BLaER1 treated with 17β-estradiol and CSF1 and Interleukin-3, amounts not matched to agents 10 nM and 100 nM (cell line): ENCODE measurements at regions not wholly inside any gene's neighbourhood (a gene's known extent, or its start where the extent isn't known, plus 50 kb on each side); places are given as distances from the start of the nearest gene placed in this dataset.

Experiments used
- H3K27ac ChIP-seq, 11 experiments: shearing (Covaris generic); formaldehyde crosslinking; 2 replicates each; pipeline ENCODE4 v1.8.1; 2022
- H3K27me3 ChIP-seq, 11 experiments: shearing (Covaris generic); formaldehyde crosslinking; 2 replicates each; pipeline ENCODE4 v1.8.1; 2022
- H3K36me3 ChIP-seq, 11 experiments: shearing (Covaris generic); formaldehyde crosslinking; 2 replicates each; pipeline ENCODE4 v1.8.1; 2022
- H3K4me1 ChIP-seq, 10 experiments: shearing (Covaris generic); formaldehyde crosslinking; 2 replicates each; pipeline ENCODE4 v1.8.1; 2022
- H3K4me2 ChIP-seq, 11 experiments: shearing (Covaris generic); formaldehyde crosslinking; 2 replicates each; pipeline ENCODE4 v1.8.1; 2022
- H3K4me3 ChIP-seq, 10 experiments: shearing (Covaris generic); formaldehyde crosslinking; 2 replicates each; pipeline ENCODE4 v1.8.1; 2022
- H3K9ac ChIP-seq, 11 experiments: shearing (Covaris generic); formaldehyde crosslinking; 2 replicates each; pipeline ENCODE4 v1.8.1; 2022
- H3K9me3 ChIP-seq, 11 experiments: shearing (Covaris generic); formaldehyde crosslinking; replicated peaks in 1 of 11; 2 replicates each; pipeline ENCODE4 v1.8.1; 2022
- H4K20me1 ChIP-seq, 11 experiments: shearing (Covaris generic); formaldehyde crosslinking; 2 replicates each; pipeline ENCODE4 v1.8.1; 2022
- Cebpa-rat ChIP-seq, 11 experiments: shearing (Covaris generic); IDR thresholded peaks; 2 replicates each; pipeline ENCODE4 v1.8.1; 2022

- Histone ChIP-seq H3K4me1 (no peaks in the 10 kb centered on the region), H3K27ac (no peak overlapping the region), H3K9me3 (peaks cover 0 to 8% (median 0%) of the 10 kb centered on the region in 11 experiments; a peak in 2 of 22 replicates), H3K27me3 (no peaks in the 10 kb centered on the region), H3K4me2 (no peak overlapping the region), H3K4me3 (no peak overlapping the region), H3K9ac (no peak overlapping the region), H3K36me3 (no peaks in the 10 kb centered on the region), H4K20me1 (no peaks in the 10 kb centered on the region)
- no peak for TF ChIP-seq Cebpa-rat (IDR thresholded peaks at IDR 0.05)
Observed at GRCh38 chr3:34567266-34567665, 768.8 kb downstream of the PDCD6IP start.

DNA sequence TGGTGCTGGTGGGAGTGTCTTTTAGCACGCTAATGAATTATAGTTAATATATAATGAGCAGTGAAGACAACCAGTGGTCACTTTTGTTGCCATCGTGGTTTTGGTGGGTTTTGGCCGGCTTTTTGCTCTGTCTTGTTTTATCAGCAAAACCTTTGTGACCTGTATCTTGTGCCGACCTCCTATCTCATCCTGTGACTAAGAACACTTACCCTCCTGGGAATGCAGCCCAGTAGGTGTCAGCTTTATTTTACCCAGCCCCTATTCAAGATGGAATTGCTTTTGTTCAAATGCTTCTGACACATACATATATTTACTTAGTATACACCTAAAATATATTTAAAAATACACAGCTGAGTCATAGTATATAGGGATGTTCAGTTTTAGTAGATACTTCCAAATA is 770.3 kb downstream of the PDCD6IP start:
- Histone ChIP-seq H3K27ac (no peak overlapping the region), H3K4me1 (no peaks in the 10 kb centered on the region), H3K4me2 (no peak overlapping the region), H3K4me3 (no peak overlapping the region), H3K9me3 (peaks cover 0 to 8% (median 0%) of the 10 kb centered on the region in 11 experiments; a peak in 1 of 22 replicates), H3K27me3 (no peaks in the 10 kb centered on the region), H4K20me1 (no peaks in the 10 kb centered on the region), H3K9ac (no peak overlapping the region), H3K36me3 (no peaks in the 10 kb centered on the region)
- no peak for TF ChIP-seq Cebpa-rat (IDR thresholded peaks at IDR 0.05)

GRCh38 chr3:34569437-34569836 is 771.0 kb downstream of the PDCD6IP start:
- no peak for TF ChIP-seq Cebpa-rat (IDR thresholded peaks at IDR 0.05)
- Histone ChIP-seq H3K4me2 (no peak overlapping the region), H3K27ac (no peak overlapping the region), H3K4me3 (no peak overlapping the region), H3K9me3 (peaks cover 0 to 8% (median 0%) of the 10 kb centered on the region in 11 experiments; a peak in 1 of 22 replicates), H3K27me3 (no peaks in the 10 kb centered on the region), H4K20me1 (no peaks in the 10 kb centered on the region), H3K4me1 (no peaks in the 10 kb centered on the region), H3K36me3 (no peaks in the 10 kb centered on the region), H3K9ac (no peak overlapping the region)

DNA sequence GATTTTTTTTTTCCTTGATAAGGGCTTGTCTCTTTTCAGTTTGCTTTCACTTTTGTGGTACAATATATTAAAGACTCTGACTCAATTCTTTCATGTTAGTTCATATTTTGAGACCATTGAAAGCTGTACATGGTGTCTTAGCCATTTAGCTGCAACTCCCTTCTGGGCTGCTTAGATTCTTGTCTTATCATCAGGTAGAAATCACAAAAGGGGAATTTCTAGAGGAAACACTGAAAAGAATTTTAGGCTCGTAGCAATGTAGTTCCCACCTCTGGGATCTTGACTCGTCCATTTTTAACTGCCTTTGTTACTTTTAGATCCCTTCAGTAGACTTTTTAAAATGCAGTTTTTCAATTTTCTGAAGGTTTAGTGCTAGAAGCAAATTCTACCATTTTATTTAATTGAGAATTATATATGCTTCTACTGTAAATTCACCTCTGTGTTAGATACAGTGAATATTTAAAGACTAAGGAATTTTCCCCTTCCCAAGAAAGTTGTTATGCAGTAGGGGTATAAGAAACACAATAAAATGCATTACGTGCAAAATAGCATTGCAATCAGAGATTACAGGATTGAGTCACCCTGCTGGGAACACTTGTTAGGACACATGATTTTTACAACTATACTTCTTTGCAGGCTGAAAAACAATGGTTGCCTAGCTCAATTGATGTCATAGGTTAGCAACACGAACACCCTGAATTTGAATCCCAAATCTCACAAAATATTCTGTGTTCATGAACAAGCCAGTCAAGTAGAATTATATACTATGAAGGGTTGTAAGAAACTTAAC is 772.7 kb downstream of the PDCD6IP start:
- Histone ChIP-seq H3K4me3 (no peak overlapping the region), H3K9me3 (0 out of 22 replicates have a peak, but pooled peaks cover 0 to under 1% (median 0%) of the 10 kb centered on the region in 11 experiments), H3K4me1 (no peaks in the 10 kb centered on the region), H3K36me3 (no peaks in the 10 kb centered on the region), H4K20me1 (no peaks in the 10 kb centered on the region), H3K4me2 (no peak overlapping the region), H3K27me3 (no peaks in the 10 kb centered on the region), H3K9ac (no peak overlapping the region), H3K27ac (no peak overlapping the region)
- no peak for TF ChIP-seq Cebpa-rat (IDR thresholded peaks at IDR 0.05)

GRCh38 chr3:34571714-34572113 is 773.3 kb downstream of the PDCD6IP start:
- Histone ChIP-seq H3K4me1 (no peaks in the 10 kb centered on the region), H3K27me3 (no peaks in the 10 kb centered on the region), H3K9ac (no peak overlapping the region)

GRCh38 chr3:34575776-34576175 is 777.3 kb downstream of the PDCD6IP start:
- Histone ChIP-seq H3K27ac (no peak overlapping the region), H3K9ac (no peak overlapping the region), H3K4me3 (no peak overlapping the region), H3K4me1 (no peaks in the 10 kb centered on the region), H3K36me3 (no peaks in the 10 kb centered on the region), H4K20me1 (no peaks in the 10 kb centered on the region), H3K27me3 (no peaks in the 10 kb centered on the region), H3K9me3 (no peaks in the 10 kb centered on the region), H3K4me2 (no peak overlapping the region)
- TF ChIP-seq Cebpa-rat (IDR thresholded peaks at IDR 0.05), result no peak

More at GRCh38 chr3:34571714-34572113, 773.3 kb downstream of the PDCD6IP start:
- TF ChIP-seq Cebpa-rat (IDR thresholded peaks at IDR 0.05), result peak in 2 of 11 experiments; percentile 78 to 83; a peak in 5 of 22 replicates
- Histone ChIP-seq H3K4me2 (no peak overlapping the region), H3K4me3 (no peak overlapping the region), H3K9me3 (no peaks in the 10 kb centered on the region), H4K20me1 (no peaks in the 10 kb centered on the region), H3K36me3 (no peaks in the 10 kb centered on the region), H3K27ac (no peak overlapping the region)

DNA sequence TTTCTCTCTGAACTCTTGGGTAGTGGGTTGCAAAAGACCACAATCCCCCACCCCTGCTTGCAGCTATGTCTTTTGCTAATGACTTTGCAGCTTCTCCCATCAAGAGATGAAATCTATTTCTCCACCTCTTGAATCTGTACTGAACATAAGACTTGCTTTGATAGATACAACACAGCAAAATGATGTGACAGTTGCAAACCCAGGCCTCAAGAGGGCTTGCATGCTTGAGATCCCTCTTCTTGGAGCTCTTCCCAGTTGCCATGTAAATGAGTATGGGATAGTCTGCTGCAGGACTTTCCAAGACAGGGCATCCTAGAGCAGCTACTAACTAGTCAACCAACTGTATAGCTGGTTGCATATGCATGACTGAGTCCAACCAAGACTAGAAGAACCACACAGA is 783.6 kb downstream of the PDCD6IP start:
- Histone ChIP-seq H3K4me3 (no peak overlapping the region), H3K9ac (no peak overlapping the region), H4K20me1 (no peaks in the 10 kb centered on the region), H3K36me3 (no peaks in the 10 kb centered on the region), H3K27ac (no peak overlapping the region), H3K4me2 (no peak overlapping the region), H3K27me3 (no peaks in the 10 kb centered on the region), H3K9me3 (peaks cover 0 to 7% (median under 1%) of the 10 kb centered on the region in 11 experiments; a peak in 2 of 22 replicates), H3K4me1 (no peaks in the 10 kb centered on the region)
- no peak for TF ChIP-seq Cebpa-rat (IDR thresholded peaks at IDR 0.05)

DNA sequence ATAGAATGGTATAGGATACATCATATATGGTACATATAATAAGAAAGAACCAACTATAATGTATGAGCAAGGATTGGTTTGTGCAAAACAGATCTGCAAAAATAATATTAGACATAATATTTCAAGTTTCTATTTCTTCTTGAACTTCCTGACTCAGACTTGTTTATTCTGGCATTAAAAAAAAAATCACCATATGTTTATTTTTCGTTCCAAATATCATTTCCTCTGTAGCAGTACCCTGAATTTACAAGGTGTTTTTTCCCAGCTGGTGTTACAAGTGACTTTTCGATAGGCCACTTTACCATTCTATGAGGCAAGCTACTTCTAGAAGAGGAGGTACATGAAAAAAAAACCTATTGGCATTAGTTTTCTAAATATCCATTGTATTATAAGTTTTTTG is 785.0 kb downstream of the PDCD6IP start:
- H3K4me1 ChIP-seq, result no peaks in the 10 kb centered on the region
- H3K9ac ChIP-seq, result no peak overlapping the region
- H3K27me3 ChIP-seq, result no peaks in the 10 kb centered on the region
- TF ChIP-seq Cebpa-rat (IDR thresholded peaks at IDR 0.05), result no peak
- no peaks in the 10 kb centered on the region for H3K36me3 ChIP-seq
- H3K27ac ChIP-seq, result no peak overlapping the region
- H3K4me2 ChIP-seq, result no peak overlapping the region
- no peaks in the 10 kb centered on the region for H4K20me1 ChIP-seq
- H3K4me3 ChIP-seq, result no peak overlapping the region
- H3K9me3 ChIP-seq, result peaks cover 0 to 10% (median 4%) of the 10 kb centered on the region in 11 experiments; a peak in 2 of 22 replicates

DNA sequence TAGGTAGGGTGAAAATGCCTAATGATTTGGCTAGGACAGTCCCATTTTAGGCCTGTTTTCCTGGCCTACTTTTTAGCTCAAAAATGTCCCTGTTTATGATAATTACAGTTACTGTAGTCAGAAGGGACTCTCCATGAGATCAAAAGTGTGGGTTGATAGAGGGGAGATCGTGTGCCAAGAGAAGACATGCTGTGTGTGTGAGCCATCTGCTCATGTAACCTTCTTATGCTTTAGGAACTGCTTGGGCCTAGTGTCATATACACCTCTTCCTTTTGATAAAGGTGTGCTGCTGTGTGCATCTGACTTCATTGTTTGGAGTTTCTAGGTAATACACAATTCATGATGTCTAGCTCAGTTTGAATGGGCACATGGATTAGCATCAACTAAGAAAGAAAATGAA is 786.5 kb downstream of the PDCD6IP start:
- H3K36me3 ChIP-seq, result no peaks in the 10 kb centered on the region
- H3K27ac ChIP-seq, result no peak overlapping the region
- H3K4me3 ChIP-seq, result no peak overlapping the region
- no peaks in the 10 kb centered on the region for H3K27me3 ChIP-seq
- no peaks in the 10 kb centered on the region for H4K20me1 ChIP-seq
- H3K9ac ChIP-seq, result no peak overlapping the region
- peaks cover 0 to 18% (median 7%) of the 10 kb centered on the region in 11 experiments; a peak in 4 of 22 replicates for H3K9me3 ChIP-seq
- H3K4me2 ChIP-seq, result no peak overlapping the region
- TF ChIP-seq Cebpa-rat (IDR thresholded peaks at IDR 0.05), result no peak
- H3K4me1 ChIP-seq, result no peaks in the 10 kb centered on the region

DNA sequence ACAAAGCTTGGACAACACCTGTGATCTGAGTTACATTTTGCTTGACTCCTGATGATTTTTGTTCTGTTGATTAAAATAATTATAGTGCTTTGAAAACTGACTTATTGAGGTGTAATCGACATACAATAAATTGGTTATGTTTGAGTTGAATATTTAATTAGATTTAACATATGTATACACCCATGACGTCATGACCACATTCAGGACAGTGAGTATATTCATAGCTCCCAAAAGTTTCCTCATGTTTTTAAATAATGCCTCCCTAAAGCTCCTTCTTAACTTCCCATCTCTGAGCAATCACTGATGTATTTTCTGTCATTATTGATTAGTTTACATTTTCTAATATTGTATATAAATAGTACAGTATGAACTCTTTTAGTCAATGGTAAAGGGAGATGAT is 801.2 kb downstream of the PDCD6IP start:
- H3K9me3 ChIP-seq, result no peaks in the 10 kb centered on the region; a peak in 1 of 22 replicates
- no peaks in the 10 kb centered on the region for H3K27me3 ChIP-seq
- H3K4me2 ChIP-seq, result no peak overlapping the region
- no peaks in the 10 kb centered on the region for H4K20me1 ChIP-seq
- H3K9ac ChIP-seq, result no peak overlapping the region
- H3K27ac ChIP-seq, result no peak overlapping the region
- H3K4me3 ChIP-seq, result no peak overlapping the region
- TF ChIP-seq Cebpa-rat (IDR thresholded peaks at IDR 0.05), result no peak
- no peaks in the 10 kb centered on the region for H3K4me1 ChIP-seq
- H3K36me3 ChIP-seq, result no peaks in the 10 kb centered on the region
